ENCODE measurements at regions not wholly inside any gene's neighbourhood (a gene's known extent, or its start where the extent isn't known, plus 50 kb on each side); places are given as distances from the start of the nearest gene placed in this dataset.

- no peak for TF ChIP-seq REST (IDR thresholded peaks at IDR 0.05)
These were observed 1136.4 kb downstream of the MRPL39 start (continued) for GRCh38 chr21:24470852-24471251.

- H3K27ac ChIP-seq (ENCODE audit: low read depth in 1 of 2, low read length in 2 of 2), result no peak overlapping the region
- H3K4me1 ChIP-seq (ENCODE audit: control insufficient read depth in 4 of 4, insufficient read depth in 4 of 4, low read length in 3 of 4), result no peaks in the 10 kb centered on the region
- no peaks in the 10 kb centered on the region for H3K27me3 ChIP-seq (ENCODE audit: control insufficient read depth in 4 of 4, insufficient read depth in 4 of 4, low read length in 3 of 4)
- no peaks in the 10 kb centered on the region for H3K36me3 ChIP-seq (ENCODE audit: control insufficient read depth in 4 of 4, insufficient read depth in 3 of 4, low read depth in 1 of 4, low read length in 3 of 4)
- H3K9ac ChIP-seq (ENCODE audit: low read depth in 1 of 2, low read length in 2 of 2), result no peak overlapping the region
- DNase-seq (ENCODE audit: low spot score), result no peak
- H3K4me3 ChIP-seq (ENCODE audit: low read depth in 1 of 3, low read length in 3 of 3), result no peak overlapping the region
- no peak for TF ChIP-seq ZBTB33 (IDR thresholded peaks at IDR 0.05)
- H3K9me3 ChIP-seq (ENCODE audit: control insufficient read depth in 4 of 4, low read length in 3 of 4), result peaks cover 0 to 2% (median 0%) of the 10 kb centered on the region in 4 donors
- WGBS, result 81% methylated on average over 3 of the region's 3 CpGs
These were observed 1150.9 kb downstream of the MRPL39 start for GRCh38 chr21:24456358-24456757.

GRCh38 chr21:24450119-24450518 lies 1157.2 kb downstream of the MRPL39 start:
- Histone ChIP-seq H3K4me1 (ENCODE audit: control insufficient read depth in 4 of 4, insufficient read depth in 4 of 4, low read length in 3 of 4) (no peaks in the 10 kb centered on the region), H3K36me3 (ENCODE audit: control insufficient read depth in 4 of 4, insufficient read depth in 3 of 4, low read depth in 1 of 4, low read length in 3 of 4) (no peaks in the 10 kb centered on the region), H3K4me3 (ENCODE audit: low read depth in 1 of 3, low read length in 3 of 3) (no peak overlapping the region), H3K27ac (ENCODE audit: low read depth in 1 of 2, low read length in 2 of 2) (no peak overlapping the region), H3K9me3 (ENCODE audit: control insufficient read depth in 4 of 4, low read length in 3 of 4) (no peaks in the 10 kb centered on the region), H3K27me3 (ENCODE audit: control insufficient read depth in 4 of 4, insufficient read depth in 4 of 4, low read length in 3 of 4) (no peaks in the 10 kb centered on the region), H3K9ac (ENCODE audit: low read depth in 1 of 2, low read length in 2 of 2) (no peak overlapping the region)
- TF ChIP-seq CTCF (IDR thresholded peaks at IDR 0.05; ENCODE audit: low read depth, low read length, missing input control), result no peak
- no peak for TF ChIP-seq MAX (IDR thresholded peaks at IDR 0.05)
- no peak for TF ChIP-seq JUND (IDR thresholded peaks at IDR 0.05)
- no peak for TF ChIP-seq GABPA (IDR thresholded peaks at IDR 0.05 in 1 of 2, conservative IDR thresholded peaks at IDR 0.05 in 1 of 2)
- no peak for TF ChIP-seq FOXA1 (IDR thresholded peaks at IDR 0.05)
- TF ChIP-seq HNF4A (conservative IDR thresholded peaks at IDR 0.05), result no peak
- no peak for TF ChIP-seq REST (IDR thresholded peaks at IDR 0.05)
- TF ChIP-seq RAD21 (IDR thresholded peaks at IDR 0.05), result no peak
- TF ChIP-seq FOXA2 (IDR thresholded peaks at IDR 0.05), result no peak
- TF ChIP-seq EGR1 (IDR thresholded peaks at IDR 0.05; ENCODE audit: low read depth in 2 of 2), result no peak
- TF ChIP-seq SP1 (IDR thresholded peaks at IDR 0.05), result no peak
- TF ChIP-seq YY1 (IDR thresholded peaks at IDR 0.05), result no peak
- TF ChIP-seq TAF1 (conservative IDR thresholded peaks at IDR 0.05), result no peak
- TF ChIP-seq NR2F2 (IDR thresholded peaks at IDR 0.05), result no peak
- no peak for TF ChIP-seq ATF3 (IDR thresholded peaks at IDR 0.05)
- no peak for TF ChIP-seq RXRA (IDR thresholded peaks at IDR 0.05)
- TF ChIP-seq HNF4G (IDR thresholded peaks at IDR 0.05), result no peak
- no peak for TF ChIP-seq ZBTB33 (IDR thresholded peaks at IDR 0.05)
- WGBS, result 76% methylated on average over 3 of the region's 3 CpGs
- no peak for DNase-seq (ENCODE audit: low spot score)
